HUDEP-2 (cell line): ENCODE measurements at regions not wholly inside any gene's neighbourhood (a gene's known extent, or its start where the extent isn't known, plus 50 kb on each side); places are given as distances from the start of the nearest gene placed in this dataset.
"Not testable (repeated sequence)": the region's sequence is repeated elsewhere in the genome, so short reads cannot be mapped to it uniquely, and the experiment has no call there.

Experiments
- DNase-seq, 76 experiments: peaks; one replicate each; lab custom pipeline; 2025; ENCODE audit not compliant: unreplicated experiment in 76 of 76; lab: John Stamatoyannopoulos, UW

GRCh38 chrX:5708251-5708650, 520.4 kb downstream of the NLGN4X start:
- DNase-seq: no peak

DNA sequence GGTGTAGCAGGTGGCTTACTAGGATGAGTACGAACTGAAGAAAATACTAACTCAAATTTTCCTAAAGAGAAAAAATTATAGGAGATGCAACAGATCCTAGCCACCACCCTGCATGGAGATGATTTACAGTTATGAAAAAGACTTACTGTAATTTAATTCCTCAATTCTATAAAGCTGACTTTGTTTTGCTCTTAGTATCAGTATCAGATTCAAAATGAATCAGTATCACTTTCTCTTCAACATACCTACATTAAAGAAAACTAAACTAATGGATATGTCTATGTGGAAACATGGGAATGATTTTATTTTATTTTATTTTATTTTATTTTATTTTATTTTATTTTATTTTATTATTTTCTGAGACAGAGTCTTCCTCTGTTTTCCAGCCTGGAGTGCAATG, 525.8 kb downstream of the NLGN4X start:
- no peak for DNase-seq

DNA sequence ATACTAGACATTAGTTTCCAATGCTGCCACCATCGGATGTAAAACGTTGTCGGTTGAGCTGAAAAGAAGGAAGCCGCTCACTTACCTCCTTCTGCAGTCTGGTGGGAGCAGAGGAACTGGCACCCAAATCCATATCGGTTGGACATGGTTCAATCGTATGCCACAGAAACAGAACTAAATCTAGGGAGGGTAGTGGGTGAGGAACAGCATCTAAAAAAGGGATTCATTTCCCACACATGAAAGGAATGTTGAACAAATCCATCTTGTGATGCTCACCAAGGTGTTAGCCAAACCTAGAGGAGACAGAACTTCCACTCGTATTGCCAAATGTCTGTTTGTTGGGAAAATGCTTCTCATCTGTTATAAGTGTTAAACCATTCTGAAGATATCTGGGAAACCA, 532.7 kb downstream of the NLGN4X start:
- no peak for DNase-seq

DNA sequence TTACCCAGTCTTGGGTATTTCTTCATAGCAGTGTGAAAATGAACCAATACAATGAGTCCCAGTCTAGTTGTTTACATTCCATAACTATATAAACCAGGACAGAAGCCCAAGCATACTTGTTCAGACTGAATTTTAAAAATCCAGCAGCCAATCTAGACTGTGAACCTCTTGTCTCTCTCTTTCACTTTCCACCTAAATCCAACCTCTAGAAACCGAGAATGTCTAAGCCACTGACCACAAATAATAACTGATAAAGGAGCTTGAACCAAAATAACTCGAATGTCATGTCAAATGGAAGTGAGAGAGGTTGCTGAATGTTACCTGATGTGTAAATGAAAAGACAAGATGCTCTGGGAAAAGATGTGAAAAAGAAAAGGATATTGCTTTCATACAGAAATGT, 544.7 kb downstream of the NLGN4X start:
- DNase-seq: no peak

DNA sequence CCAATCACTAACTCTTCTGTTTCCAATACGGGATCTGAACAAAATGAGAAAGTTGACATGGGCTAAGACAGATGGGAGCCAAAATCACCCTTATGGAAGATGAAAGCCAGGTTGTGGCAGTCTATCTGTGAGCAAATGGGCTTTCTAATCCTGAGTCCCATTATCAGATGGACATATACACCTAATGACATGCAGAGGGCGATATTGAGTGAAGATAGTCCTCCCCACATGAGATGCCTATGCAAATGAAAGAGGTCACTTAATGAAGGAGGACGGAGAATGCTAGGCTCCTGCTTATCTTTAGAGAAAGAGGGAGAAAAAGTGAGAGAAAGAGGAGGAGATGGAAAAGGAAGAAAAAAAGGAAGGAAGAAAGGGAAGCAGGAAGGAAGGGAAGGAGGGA, 547.5 kb downstream of the NLGN4X start:
- no peak for DNase-seq

- DNase-seq: no peak
Measured at GRCh38 chrX:5674036-5674435, 554.6 kb downstream of the NLGN4X start.

- DNase-seq: no peak
Measured at GRCh38 chrX:5672099-5672498, 556.6 kb downstream of the NLGN4X start.

- not testable (repeated sequence) for DNase-seq
Measured at GRCh38 chrX:5666689-5667088, 562.0 kb downstream of the NLGN4X start.

GRCh38 chrX:5656544-5656943, 572.1 kb downstream of the NLGN4X start:
- no peak for DNase-seq

DNA sequence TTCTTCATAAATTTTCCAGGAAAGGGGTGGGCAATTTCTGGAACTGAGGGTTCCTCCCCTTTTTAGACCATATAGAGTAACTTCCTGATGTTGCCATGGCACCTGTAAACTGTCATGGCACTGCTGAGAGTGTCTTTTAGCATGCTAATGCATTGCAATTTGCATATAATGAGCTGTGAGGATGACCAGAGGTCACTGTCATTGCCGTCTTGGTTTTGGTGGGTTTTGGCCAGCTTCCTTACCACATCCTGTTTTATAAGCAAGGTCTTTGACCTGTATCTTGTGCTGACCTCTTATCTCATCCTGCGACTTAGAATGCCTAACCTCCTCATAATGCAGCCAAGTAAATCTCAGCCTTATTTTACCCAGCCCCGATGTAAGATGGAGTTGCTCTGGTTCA, 577.8 kb downstream of the NLGN4X start:
- DNase-seq: no peak

DNA sequence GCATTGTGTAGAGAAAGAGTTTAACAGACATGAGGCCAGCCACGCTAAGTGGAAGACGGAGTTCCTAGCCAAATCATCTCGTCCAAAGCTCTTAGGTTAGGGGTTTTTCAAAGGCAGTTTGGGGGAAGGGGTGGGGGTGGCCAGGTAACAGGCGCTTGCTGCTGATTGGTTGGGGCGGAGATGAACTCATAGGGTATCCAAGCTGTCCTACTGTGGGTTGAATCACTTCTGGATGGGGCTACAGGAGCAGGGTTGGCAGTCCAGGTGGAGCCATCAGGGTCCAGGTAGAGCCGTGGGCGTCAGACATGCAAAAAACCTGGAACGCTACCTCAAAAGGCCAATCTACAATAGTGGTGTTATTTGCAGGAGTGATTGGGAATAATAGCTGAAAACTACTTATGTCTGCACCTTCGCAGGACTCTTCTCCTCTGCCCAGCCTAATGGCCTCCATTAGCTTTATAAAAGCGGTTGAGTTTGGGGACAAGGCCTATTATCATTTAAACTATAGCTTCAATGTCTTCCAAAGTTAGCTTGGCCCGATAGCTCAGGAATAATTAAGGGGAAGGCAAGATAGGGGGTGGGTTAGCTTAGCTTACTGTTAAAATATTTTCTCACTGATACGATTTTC, 579.6 kb downstream of the NLGN4X start:
- DNase-seq: no peak

GRCh38 chrX:5646818-5647217, 581.8 kb downstream of the NLGN4X start:
- no peak for DNase-seq

- no peak for DNase-seq
Measured at GRCh38 chrX:5644776-5645175, 583.9 kb downstream of the NLGN4X start.

DNA sequence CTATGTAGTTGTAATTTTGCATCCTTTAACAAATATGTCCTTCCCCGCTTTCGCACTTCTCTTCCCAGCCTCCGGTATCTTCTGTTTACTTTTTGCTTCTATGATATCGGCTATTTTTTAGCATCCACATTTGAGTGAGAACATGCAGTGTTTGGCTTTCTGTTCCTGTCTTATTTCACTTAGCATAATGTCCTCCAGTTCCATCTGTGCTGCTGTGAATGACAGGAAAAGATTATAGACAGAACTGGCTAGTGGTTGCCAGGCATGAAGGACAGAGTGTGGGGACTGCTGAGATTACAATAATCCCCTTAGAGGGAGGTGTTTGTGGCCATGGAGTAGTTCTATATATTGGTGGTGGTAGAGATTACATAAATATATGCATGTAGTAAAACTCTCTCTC, 588.6 kb downstream of the NLGN4X start:
- no peak for DNase-seq

DNA sequence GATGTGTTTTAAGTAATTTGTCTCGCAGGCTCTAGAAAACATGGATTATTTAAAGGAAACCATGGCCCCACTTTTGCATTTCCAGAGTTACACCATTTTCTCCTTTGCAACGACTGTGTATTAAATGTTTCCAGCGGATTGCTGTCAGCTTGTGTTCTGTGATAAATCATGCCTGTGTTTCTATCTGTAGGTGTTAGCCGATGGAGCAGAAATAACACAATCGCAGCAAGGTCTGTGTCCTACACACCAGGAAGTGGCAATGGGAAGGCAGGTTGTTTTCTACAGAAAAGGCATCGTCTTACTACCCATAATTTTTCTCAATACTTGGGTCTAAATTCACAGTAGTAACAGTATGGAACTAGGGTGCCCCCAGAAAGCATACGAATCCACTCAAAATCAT, 590.1 kb downstream of the NLGN4X start:
- no peak for DNase-seq

DNA sequence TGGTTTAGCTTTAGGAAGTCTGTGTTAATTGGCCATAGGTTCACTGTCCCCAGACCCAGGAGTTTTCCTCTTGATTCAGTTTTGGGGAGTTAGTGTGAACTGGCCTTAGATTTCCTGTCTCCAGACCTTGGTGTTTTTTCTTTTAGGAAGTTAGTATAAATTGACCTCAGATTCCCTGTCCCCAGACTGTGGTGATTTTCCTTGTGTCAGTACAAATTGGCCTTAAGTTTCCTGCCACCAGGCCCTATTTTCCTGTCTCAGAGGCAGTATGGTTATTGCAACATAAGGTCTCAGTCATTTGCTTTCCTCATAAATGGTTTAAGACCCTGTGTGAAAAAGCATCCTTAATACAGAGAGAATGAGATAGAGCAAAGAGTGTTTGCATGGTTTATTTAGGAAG, 595.8 kb downstream of the NLGN4X start:
- no peak for DNase-seq

GRCh38 chrX:5632061-5632614, 596.5 kb downstream of the NLGN4X start:
- no peak for DNase-seq

DNA sequence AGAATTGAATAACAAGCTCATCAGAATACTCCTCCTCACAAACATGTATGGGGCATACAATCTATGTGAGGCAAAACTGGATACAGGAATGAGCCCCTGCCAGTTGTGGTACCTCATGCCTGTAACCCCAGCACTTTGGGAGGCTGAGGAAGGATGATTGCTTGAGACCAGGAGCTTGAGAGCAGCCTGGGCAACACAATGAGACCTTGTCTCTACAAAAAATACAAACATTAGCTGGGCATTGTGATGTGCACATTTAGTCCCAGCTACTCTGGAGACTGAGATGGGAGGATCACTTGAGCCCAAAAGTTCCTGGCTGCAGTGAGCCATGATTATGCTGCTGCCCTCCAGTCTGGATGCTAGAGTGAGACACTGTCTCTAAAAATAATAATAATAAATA, 611.0 kb downstream of the NLGN4X start:
- DNase-seq: no peak

DNA sequence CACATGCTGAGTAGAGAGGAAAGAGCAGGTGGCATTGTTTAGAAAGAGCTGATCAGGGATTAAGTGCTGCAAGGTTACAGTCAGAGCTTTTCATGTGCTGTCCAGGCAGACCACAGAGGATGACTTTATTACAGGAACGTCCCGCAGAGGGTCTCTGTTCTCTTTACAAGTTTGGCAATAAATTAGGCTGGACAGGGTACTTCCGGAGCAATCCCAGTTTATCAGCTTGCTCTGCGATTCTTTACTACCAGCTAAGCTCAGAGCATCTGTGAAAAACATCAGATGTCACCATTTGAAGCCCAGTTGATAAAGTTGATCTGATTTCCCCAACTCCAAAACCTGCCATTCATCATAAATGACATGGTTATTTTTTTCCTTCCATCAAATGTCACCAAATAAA, 633.1 kb downstream of the NLGN4X start:
- DNase-seq: no peak

- no peak for DNase-seq
Measured at GRCh38 chrX:5586726-5587125, 641.9 kb downstream of the NLGN4X start.

DNA sequence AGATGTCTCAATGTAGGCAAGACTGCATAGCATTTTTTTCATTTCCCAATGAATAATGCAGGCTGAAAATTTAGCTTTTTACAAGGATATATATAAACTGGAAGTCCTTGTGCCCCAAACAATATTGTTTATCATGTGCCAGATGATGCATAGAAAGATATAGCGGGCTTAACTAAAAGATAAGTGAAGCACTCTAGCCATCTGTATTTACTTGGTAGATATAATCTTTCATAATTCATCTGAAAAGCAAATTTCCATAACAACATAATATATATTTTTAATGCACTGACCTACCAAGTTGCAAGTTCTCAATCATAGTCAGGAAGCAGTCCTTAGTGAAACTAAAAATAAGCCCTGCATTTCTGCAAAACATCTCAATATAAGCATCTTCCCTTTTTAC, 653.3 kb downstream of the NLGN4X start:
- DNase-seq: no peak

- no peak for DNase-seq
Measured at GRCh38 chrX:5568934-5569333, 659.7 kb downstream of the NLGN4X start.

DNA sequence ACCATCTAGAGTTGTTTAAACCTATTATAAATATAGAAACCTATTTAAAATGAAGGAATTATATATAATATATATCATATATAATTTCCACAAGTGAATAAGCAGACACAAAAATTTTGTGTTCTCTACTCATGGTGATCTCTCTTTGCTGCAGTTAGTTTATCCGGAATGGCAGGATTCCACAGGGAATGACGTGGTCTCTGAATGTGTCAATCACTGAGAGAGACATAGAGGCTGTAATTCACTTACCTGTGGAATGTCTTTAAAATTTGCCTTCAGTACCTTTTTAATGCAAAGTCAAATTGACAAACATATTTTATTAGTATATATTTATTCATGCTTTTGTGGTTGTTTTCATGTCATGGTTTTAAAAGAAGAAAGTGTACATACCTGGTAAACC, 669.3 kb downstream of the NLGN4X start:
- no peak for DNase-seq
